ENCODE measurements at regions not wholly inside any gene's neighbourhood (a gene's known extent, or its start where the extent isn't known, plus 50 kb on each side); places are given as distances from the start of the nearest gene placed in this dataset.
"Not testable (repeated sequence)": the region's sequence is repeated elsewhere in the genome, so short reads cannot be mapped to it uniquely, and the experiment has no call there.

DNA sequence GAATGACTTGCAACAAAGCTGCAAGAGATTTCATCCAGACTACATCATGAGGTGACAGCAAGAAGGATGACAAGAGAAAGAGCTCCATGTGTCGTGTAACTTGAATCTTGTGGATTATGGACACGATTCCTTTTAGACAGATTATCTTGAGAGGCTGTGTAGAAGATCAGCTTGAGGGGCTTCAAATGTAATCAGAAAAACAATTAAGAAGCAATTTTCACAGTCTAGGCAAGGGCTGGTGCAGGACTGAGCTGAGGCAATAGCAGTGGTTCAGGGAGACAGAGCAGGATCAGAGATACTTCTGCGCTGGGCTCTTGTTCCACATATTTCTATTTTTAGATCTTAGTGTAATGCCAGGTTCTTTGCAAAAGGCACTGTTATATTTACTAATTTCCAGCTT lies 253.0 kb upstream of the COBL start:
- Histone ChIP-seq H3K27ac (no peak overlapping the region), H3K36me3 (ENCODE audit: insufficient read depth, low read length) (no peaks in the 10 kb centered on the region)

DNA sequence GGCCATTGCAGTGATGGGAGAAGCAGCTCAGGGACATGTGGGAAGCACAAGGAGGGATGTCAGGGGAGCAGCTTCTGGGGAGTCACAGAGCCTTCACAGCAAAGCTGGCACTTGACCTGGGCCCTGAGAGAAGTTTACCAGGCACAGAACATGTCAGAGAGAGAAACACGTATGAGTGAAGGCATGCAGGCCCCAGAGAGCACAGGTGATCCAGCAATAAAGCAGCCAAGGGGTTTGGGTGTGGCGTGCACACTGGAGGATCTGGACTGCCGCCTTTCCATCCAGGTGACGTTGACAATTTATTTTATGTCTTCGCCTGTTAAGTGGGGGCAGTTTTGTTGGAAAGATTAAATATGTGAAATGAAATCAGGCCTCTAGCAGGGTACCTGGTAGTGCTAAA lies 252.6 kb upstream of the COBL start:
- no peak overlapping the region for H3K4me3 ChIP-seq
- TF ChIP-seq POLR2AphosphoS5 (IDR thresholded peaks at IDR 0.05; ENCODE audit: borderline replicate concordance, low read depth, low read length) (no peak), EZH2 (IDR thresholded peaks at IDR 0.05) (no peak), FOXP2 (optimal IDR thresholded peaks at IDR 0.05; ENCODE audit: control extremely low read depth, extremely low read length, insufficient read depth) (no peak)
- DNase-seq (ENCODE audit: low read depth, low spot score), result no peak
- H3K9me3 ChIP-seq (ENCODE audit: low read depth, low read length), result no peaks in the 10 kb centered on the region
- H3K9ac ChIP-seq (ENCODE audit: insufficient read length), result no peak overlapping the region
- H3K36me3 ChIP-seq (ENCODE audit: insufficient read depth, low read length), result no peaks in the 10 kb centered on the region
- H3K27ac ChIP-seq, result no peak overlapping the region

More for the DNA sequence above, 253.0 kb upstream of the COBL start:
- DNase-seq (ENCODE audit: low read depth, low spot score), result no peak
- Histone ChIP-seq H3K9me3 (ENCODE audit: low read depth, low read length) (no peaks in the 10 kb centered on the region), H3K4me3 (no peak overlapping the region), H3K9ac (ENCODE audit: insufficient read length) (no peak overlapping the region)
- TF ChIP-seq FOXP2 (optimal IDR thresholded peaks at IDR 0.05; ENCODE audit: control extremely low read depth, extremely low read length, insufficient read depth) (no peak), EZH2 (IDR thresholded peaks at IDR 0.05) (no peak), POLR2AphosphoS5 (IDR thresholded peaks at IDR 0.05; ENCODE audit: borderline replicate concordance, low read depth, low read length) (no peak)

DNA sequence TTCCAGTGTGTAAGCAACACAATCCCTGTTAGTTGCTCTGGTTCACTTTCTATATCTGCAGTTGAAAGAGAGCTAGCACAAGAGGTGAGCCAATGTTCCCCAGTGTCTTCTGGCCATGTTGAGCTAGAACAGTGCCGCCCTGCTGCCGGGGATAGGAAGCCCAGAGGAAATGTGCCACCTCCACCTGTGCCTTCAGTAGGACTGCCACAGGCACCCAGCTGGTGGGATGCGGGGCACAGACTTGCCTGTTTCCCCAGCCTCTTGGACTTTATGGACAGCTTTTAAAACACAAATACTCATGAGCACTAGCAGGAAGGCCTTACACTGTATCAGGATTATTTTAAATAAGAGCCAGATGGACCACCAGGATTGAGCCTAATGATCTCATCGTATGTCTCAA lies 234.5 kb upstream of the COBL start:
- no peak overlapping the region for H3K4me3 ChIP-seq
- no peak for TF ChIP-seq FOXP2 (optimal IDR thresholded peaks at IDR 0.05; ENCODE audit: control extremely low read depth, extremely low read length, insufficient read depth)
- no peak for TF ChIP-seq POLR2AphosphoS5 (IDR thresholded peaks at IDR 0.05; ENCODE audit: borderline replicate concordance, low read depth, low read length)
- no peak for TF ChIP-seq EZH2 (IDR thresholded peaks at IDR 0.05)
- no peaks in the 10 kb centered on the region for H3K9me3 ChIP-seq (ENCODE audit: low read depth, low read length)
- H3K27ac ChIP-seq, result no peak overlapping the region
- no peak overlapping the region for H3K9ac ChIP-seq (ENCODE audit: insufficient read length)
- no peaks in the 10 kb centered on the region for H3K36me3 ChIP-seq (ENCODE audit: insufficient read depth, low read length)
- DNase-seq (ENCODE audit: low read depth, low spot score), result no peak

DNA sequence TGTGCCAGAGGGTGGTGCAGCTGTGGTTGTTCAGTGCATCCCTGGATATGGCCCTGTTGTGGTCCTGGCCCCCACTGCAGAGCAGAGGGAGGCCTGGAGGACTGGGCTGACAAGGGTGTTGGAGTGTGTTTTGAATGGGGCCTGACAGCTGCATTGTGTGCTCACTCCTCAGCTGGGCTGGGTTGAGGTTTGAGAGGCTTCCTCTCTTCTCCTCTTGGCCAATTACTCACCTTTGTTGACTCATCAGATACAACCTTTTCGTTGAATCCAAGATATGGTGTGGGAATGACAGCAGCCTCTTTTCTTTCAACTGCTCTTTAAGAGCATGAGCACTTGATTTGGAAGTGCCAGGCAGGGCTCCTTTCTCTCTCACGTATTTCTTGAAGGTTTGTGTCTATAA lies 228.5 kb upstream of the COBL start:
- TF ChIP-seq POLR2AphosphoS5 (IDR thresholded peaks at IDR 0.05; ENCODE audit: borderline replicate concordance, low read depth, low read length) (no peak), EZH2 (IDR thresholded peaks at IDR 0.05) (no peak), FOXP2 (optimal IDR thresholded peaks at IDR 0.05; ENCODE audit: control extremely low read depth, extremely low read length, insufficient read depth) (no peak)
- Histone ChIP-seq H3K27ac (no peak overlapping the region), H3K9me3 (ENCODE audit: low read depth, low read length) (no peaks in the 10 kb centered on the region), H3K4me3 (no peak overlapping the region), H3K36me3 (ENCODE audit: insufficient read depth, low read length) (no peaks in the 10 kb centered on the region), H3K9ac (ENCODE audit: insufficient read length) (no peak overlapping the region)
- DNase-seq (ENCODE audit: low read depth, low spot score), result no peak

DNA sequence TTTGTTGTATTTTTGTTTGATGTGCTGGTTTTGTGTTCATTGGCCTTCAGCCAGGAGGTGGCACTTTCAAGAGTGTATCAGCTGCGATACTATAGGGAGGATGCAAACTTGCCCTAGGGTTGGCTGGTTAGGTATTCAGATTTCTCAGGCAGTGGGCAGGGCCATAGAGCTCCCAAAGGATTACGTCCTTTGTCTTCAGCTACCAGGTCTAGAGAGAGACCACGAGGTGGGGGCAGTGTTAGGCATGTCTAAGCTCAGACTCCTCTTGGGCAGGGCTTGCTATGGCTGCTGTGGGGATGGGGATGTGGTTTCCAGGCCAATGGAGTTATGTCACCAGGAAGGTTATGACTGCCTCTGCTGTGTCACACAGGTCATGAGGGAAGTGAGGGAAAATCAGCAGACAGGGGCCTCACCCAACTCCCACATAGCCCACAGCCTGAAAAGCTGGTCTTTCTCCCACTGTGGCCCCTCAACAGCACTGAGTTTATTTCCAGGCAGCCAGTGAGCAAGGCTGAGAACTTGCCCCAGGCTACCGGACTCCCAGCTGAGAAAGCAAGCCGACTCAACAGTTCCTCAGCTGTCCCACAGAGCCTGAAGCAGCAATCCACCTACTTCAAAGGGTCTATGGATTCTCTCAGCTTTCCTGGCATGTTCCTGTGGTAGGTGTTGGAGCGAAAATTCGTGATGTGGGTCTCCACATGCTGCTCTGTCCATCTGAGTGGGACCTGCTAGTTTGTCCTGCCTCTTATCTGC lies 227.4 kb upstream of the COBL start:
- no peaks in the 10 kb centered on the region for H3K36me3 ChIP-seq (ENCODE audit: insufficient read depth, low read length)
- no peak overlapping the region for H3K4me3 ChIP-seq
- DNase-seq (ENCODE audit: low read depth, low spot score), result no peak
- H3K9ac ChIP-seq (ENCODE audit: insufficient read length), result no peak overlapping the region
- H3K9me3 ChIP-seq (ENCODE audit: low read depth, low read length), result no peaks in the 10 kb centered on the region
- no peak overlapping the region for H3K27ac ChIP-seq
- TF ChIP-seq EZH2 (IDR thresholded peaks at IDR 0.05) (no peak), POLR2AphosphoS5 (IDR thresholded peaks at IDR 0.05; ENCODE audit: borderline replicate concordance, low read depth, low read length) (no peak), FOXP2 (optimal IDR thresholded peaks at IDR 0.05; ENCODE audit: control extremely low read depth, extremely low read length, insufficient read depth) (no peak)

DNA sequence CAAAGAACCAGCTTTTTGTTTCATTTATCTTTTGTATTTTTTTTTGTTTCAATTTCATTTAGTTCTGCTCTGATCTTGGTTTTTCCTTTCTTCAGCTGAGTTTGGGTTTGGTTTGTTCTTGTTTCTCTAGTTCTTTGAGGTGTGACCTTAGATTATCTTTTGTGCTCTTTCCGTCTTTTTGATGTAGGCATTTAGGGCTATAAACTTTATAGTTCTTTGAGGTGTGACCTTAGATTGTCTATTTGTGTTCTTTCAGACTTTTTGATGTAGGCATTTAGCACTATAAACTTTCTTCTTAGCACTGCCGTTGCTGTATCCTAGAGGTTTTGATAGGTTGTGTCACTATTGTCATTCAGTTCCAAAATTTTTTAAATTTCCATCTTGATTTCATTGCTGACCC lies 224.3 kb upstream of the COBL start:
- H3K27ac ChIP-seq; H3K9ac ChIP-seq (ENCODE audit: insufficient read length); H3K4me3 ChIP-seq; H3K9me3 ChIP-seq (ENCODE audit: low read depth, low read length); DNase-seq (ENCODE audit: low read depth, low spot score); H3K36me3 ChIP-seq (ENCODE audit: insufficient read depth, low read length): not testable (repeated sequence)

DNA sequence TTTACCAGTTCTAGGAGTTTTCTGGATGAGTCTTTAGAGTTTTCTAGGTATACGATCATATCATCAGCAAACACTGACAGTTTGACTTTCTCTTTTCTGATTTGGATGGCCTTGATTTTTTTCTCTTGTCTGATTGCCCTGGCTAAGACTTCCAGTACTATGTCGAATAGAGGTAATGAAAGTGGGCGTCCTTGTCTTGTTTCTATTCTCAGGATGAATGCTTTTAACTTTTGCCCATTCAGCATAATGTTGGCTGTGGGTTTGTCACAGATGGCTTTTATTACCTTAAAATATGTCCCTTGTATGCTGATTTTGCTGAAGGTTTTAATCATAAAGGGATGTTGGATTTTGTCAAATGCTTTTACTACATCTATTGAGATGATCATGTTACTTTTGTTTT lies 223.2 kb upstream of the COBL start:
- Histone ChIP-seq H3K36me3 (ENCODE audit: insufficient read depth, low read length) (no peaks in the 10 kb centered on the region), H3K27ac (no peak overlapping the region), H3K4me3 (no peak overlapping the region), H3K9ac (ENCODE audit: insufficient read length) (no peak overlapping the region), H3K9me3 (ENCODE audit: low read depth, low read length) (no peaks in the 10 kb centered on the region)
- TF ChIP-seq POLR2AphosphoS5 (IDR thresholded peaks at IDR 0.05; ENCODE audit: borderline replicate concordance, low read depth, low read length) (no peak), EZH2 (IDR thresholded peaks at IDR 0.05) (no peak), FOXP2 (optimal IDR thresholded peaks at IDR 0.05; ENCODE audit: control extremely low read depth, extremely low read length, insufficient read depth) (no peak)
- no peak for DNase-seq (ENCODE audit: low read depth, low spot score)

DNA sequence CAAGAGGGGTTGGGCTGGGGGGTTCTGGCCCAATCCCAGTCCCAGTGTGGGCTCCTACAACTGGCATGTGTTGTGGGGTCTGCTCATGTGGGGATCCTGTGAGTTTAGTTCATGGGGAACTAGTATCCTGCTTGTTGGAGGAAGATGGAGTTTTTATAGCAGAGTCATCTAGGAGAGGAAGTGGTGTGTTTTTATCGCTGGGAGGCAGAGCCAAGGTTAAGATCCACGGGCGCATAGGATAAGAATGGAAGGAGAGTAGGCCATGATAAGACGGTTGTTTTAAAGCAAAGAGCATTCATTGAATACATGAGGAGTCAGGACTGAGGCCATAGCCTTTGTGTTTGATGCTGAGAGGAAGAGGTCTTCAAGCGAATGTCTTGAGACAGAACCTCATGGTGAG lies 211.6 kb upstream of the COBL start:
- H3K9me3 ChIP-seq (ENCODE audit: low read depth, low read length), result no peaks in the 10 kb centered on the region
- H3K4me3 ChIP-seq, result no peak overlapping the region
- TF ChIP-seq EZH2 (IDR thresholded peaks at IDR 0.05) (no peak), POLR2AphosphoS5 (IDR thresholded peaks at IDR 0.05; ENCODE audit: borderline replicate concordance, low read depth, low read length) (no peak)
- no peak for DNase-seq (ENCODE audit: low read depth, low spot score)
- H3K27ac ChIP-seq, result no peak overlapping the region
- H3K36me3 ChIP-seq (ENCODE audit: insufficient read depth, low read length), result no peaks in the 10 kb centered on the region
- H3K9ac ChIP-seq (ENCODE audit: insufficient read length), result no peak overlapping the region

DNA sequence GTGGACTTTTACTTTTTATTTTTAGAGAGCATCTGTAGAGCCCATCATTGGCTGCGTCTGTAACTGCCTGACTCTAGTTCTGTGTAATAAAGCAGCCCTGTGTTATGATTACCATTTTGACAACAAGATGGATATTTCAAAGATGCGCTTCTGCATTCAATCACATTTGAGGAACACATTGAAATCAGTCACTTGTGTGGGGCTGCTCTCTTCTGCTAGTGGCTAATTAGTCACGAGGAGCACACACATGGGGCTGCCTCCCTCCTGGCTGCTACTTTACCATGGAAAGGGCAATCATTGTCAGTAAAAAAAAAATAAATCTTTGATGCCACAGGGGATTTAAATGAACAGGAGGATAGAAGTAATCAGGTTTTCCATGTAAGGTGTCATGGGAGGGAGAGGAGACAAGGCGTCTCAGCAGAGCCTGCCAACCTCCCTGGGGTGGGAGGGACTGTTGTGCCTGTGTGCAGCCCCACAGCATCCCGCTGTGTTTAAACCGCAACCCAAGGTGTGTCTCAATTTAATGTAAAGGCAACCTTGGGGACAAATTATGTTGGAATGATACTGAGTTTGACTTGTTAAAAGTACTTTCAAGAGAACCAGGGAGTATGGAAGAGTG lies 205.2 kb upstream of the COBL start:
- no peaks in the 10 kb centered on the region for H3K9me3 ChIP-seq (ENCODE audit: low read depth, low read length)
- H3K36me3 ChIP-seq (ENCODE audit: insufficient read depth, low read length), result no peaks in the 10 kb centered on the region
- H3K4me3 ChIP-seq, result no peak overlapping the region
- no peak for DNase-seq (ENCODE audit: low read depth, low spot score)
- no peak overlapping the region for H3K9ac ChIP-seq (ENCODE audit: insufficient read length)
- no peak overlapping the region for H3K27ac ChIP-seq
- TF ChIP-seq EZH2 (IDR thresholded peaks at IDR 0.05) (no peak), FOXP2 (optimal IDR thresholded peaks at IDR 0.05; ENCODE audit: control extremely low read depth, extremely low read length, insufficient read depth) (no peak), POLR2AphosphoS5 (IDR thresholded peaks at IDR 0.05; ENCODE audit: borderline replicate concordance, low read depth, low read length) (no peak)
